Activated CD4-positive, CD25-positive, alpha-beta regulatory T cell treated with anti-CD3 and anti-CD28 coated beads, Interleukin-2, amount 50 U/mL, for 24 hours (primary cell): ENCODE measurements at regions not wholly inside any gene's neighbourhood (a gene's known extent, or its start where the extent isn't known, plus 50 kb on each side); places are given as distances from the start of the nearest gene placed in this dataset.
"Not testable (repeated sequence)": the region's sequence is repeated elsewhere in the genome, so short reads cannot be mapped to it uniquely, and the experiment has no call there.

Source experiments
- ATAC-seq, 2 donors: fragments of 150-1000 bp; cut with Tn5 transposase; one replicate each; pipeline ENCODE4 v1.10.0; 2021; ENCODE audit warnings: mild to moderate bottlenecking in 1 of 2, moderate library complexity in 1 of 2

- no peak for ATAC-seq
These were observed 303.0 kb upstream of the TMEM132C start for GRCh38 chr12:127963933-127964332.

GRCh38 chr12:127964717-127965116 is 302.3 kb upstream of the TMEM132C start:
- ATAC-seq, result no peak

DNA sequence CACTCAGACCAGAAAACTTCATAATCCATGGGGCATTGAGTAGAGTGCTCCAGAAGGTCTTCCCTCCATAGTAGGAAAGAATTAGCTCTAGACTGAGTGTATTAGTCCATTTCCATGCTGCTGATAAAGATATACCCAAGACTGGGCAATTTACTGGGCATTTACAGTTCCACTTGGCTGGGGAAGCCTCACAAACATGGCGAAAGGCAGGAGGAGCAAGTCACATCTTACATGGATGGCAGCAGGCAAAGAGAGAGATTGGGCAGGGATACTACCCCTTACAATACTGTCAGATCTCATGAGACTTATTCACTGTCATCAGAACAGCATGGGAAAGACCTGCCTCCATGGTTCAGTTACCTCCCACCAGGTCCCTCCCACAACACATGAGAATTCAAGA is 300.6 kb upstream of the TMEM132C start:
- no peak for ATAC-seq

- no peak for ATAC-seq
These were observed 296.5 kb upstream of the TMEM132C start for GRCh38 chr12:127970491-127970890.

DNA sequence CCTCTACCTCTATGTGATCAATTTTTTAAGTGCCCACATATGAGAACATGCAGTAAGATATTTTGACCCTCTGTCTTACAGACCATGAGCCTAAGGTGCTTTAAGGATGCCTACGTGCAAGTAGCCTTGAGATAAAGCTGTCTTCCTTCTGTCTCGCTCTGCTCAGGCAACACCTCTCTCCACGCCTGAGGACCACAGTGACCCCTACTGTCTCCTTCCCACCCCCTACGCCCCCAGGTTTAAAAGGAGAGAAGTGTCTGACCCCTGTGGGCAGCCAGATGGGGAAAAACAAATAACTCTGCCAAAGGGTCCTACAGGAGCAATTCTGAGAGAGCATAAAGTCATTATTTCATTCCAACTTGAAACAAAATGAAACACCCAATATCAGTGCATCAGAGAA is 286.4 kb upstream of the TMEM132C start:
- ATAC-seq, result no peak

GRCh38 chr12:127981875-127982274 is 285.1 kb upstream of the TMEM132C start:
- ATAC-seq, result no peak

DNA sequence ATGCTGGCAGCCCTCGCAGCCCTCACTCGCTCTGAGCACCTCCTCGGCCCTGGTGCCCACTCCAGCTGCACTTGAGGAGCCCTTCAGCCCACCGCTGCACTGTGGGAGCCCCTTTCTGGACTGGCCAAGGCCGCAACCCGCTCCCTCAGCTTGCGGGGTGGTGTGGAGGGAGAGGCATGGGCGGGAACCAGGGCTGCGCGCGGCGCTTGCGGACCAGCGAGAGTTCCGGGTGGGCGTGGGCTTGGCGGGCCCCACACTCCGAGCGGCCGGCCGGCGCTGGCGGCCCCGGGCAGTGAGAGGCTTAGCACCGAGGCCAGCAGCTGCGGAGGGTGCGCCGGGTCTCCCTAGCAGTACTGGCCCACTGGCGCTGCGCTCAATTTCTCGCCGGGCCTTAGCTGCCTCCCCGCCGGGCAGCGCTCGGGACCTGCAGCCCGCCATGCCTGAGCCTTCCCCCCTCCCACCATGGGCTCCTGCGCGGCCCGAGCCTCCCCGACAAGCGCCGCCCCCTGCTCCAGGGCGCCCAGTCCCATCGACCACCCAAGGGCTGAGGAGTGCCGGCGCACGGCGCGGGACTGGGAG is 283.7 kb upstream of the TMEM132C start:
- ATAC-seq, result not testable (repeated sequence)

- no peak for ATAC-seq
These were observed 282.4 kb upstream of the TMEM132C start for GRCh38 chr12:127984386-127985055.

DNA sequence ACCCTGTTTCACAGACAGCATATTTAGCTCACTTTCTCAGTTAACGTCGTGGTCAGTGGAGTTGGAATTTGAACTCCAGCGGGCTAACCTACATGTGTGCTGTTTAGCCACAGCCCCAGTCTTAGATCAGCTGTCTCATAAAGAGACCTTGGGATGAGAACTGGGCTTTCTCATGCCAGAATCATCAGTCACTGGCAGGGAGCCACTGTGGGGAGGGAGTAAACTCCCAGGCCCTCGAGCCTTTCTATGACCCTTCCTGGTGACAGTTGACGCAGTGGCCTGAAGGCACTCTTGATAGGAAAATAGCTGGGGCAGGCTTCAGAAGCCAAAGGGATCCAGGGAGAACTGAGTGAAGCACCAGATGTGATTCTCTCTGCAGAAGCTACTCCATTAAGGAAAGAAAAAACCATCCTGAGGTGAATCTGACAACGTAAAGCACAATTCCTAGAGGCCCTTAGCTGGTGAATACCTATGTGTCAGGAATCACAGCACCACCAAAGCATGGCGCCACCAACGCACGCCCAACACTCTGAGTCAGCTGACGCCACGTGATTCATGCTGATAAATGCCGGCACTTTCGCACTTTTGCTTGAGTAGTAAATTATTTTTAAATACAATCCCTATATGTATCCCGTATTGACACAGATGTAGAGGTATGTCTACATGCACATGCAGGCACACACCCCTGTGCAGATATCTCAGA is 279.6 kb upstream of the TMEM132C start:
- no peak for ATAC-seq

- ATAC-seq, result no peak
These were observed 275.5 kb upstream of the TMEM132C start for GRCh38 chr12:127991485-127991884.

DNA sequence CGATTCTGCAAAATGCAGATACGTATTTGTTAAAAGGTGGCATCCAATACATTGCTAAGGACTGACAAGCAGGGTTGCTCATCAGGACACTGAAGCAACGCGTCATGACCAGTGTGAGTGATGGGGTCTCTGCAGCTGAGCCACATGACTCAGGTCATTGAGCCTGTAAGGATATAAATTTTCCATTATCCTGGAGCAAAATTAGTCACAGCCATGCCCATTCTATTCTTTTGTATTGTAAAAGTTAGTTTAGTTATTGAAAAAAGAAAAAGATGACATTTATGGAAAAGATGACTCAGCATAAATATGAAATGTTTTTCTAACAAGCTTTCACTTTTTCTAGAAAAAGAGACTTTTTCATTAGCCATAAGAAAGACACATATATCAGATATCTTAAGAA is 268.0 kb upstream of the TMEM132C start:
- no peak for ATAC-seq

- no peak for ATAC-seq
These were observed 262.5 kb upstream of the TMEM132C start for GRCh38 chr12:128004383-128004938.

DNA sequence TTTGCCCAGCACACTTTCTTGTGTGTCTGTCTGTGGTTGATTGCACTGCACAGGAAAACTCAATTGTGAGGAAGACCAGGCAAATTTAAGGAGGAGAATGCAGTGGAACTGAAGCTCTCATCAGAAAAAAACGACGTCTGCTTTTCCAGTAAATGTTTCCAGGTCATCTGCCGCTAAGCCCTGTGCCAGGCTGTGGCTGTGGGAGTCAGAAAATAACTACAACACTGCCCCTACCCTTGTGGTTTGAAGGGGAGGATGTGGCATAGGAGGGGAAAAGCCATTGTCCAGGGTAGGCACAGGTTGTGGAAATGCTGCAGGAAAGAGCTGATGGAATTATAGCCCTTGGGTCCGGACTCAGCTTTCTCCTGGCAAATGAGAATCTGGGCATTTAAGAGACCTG is 259.7 kb upstream of the TMEM132C start:
- ATAC-seq, result no peak

DNA sequence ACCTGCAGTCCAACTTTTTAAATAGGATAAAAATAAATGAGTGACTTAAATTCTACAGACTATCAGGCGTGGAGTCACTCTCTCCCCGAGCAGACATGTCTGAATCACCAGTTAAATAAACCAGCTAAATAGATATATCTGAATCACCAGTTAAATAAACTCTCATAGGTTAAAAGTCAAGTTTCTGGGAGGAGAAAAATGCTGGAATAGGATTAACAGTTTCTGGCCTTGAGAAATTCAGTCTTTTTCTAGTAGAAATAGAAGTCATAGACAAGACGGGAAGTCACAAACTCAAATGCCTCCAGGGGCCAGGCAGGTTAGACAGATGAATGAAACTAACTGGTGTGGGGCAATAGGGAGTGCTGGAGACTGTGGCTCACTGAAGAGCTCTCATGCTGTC is 258.6 kb upstream of the TMEM132C start:
- no peak for ATAC-seq

DNA sequence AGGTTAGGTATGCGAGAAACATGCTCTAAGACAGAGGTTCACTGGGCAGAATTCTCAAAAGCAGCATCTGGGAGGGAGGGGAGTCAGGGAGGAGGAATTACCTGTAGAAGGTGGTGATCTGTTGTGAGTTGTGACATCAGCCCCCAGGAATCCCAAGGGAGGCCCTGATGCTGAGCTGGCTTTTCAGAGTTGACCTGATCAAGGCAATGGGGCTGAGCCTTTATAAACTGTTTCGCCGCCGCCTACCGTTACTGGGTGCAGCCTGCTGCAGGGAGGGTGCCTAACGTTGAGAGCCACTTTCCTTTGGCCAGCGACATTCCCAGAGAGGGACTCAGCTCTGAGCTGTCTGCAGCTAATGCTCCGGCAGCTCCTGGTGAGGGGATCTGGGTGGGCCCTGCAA is 257.9 kb upstream of the TMEM132C start:
- no peak for ATAC-seq

DNA sequence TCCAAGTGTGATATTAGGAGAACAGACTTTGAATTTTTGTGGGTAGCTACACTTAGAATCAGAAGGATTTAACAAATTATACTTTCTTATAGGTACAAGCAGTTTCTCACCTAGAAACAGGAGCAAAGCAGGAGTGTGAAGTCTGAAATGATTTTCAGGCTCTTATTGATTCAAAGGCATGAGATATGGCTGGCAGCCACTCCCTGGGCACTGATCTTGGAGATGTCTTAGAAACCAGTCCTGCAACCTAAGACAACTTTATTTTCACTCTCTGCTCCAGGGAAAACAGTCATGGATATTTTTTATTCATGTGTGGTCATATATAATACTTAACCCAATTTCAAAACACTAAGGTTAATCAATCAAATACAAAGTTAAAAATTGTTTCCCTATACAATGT is 254.9 kb upstream of the TMEM132C start:
- ATAC-seq, result no peak

GRCh38 chr12:128015276-128015675 is 251.7 kb upstream of the TMEM132C start:
- ATAC-seq, result no peak

DNA sequence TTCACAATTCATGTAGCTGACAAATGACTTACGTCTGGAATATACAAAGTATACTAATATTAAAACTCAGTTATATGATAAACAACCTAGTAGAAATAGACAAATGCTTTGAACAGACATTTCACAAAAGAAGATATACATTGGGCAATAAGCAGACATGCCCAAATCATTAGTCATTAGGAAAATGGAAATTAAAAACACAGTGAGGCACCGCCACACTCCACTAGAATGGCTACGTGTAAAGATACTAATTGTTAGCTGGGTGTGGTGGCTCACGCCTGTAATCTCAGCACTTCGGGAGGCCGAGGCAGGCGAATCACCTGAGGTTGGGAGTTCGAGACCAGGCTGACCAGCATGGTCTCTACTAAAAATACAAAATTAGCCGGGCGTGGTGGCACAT is 248.9 kb upstream of the TMEM132C start:
- no peak for ATAC-seq

- ATAC-seq, result no peak
These were observed 246.9 kb upstream of the TMEM132C start for GRCh38 chr12:128019996-128020544.

DNA sequence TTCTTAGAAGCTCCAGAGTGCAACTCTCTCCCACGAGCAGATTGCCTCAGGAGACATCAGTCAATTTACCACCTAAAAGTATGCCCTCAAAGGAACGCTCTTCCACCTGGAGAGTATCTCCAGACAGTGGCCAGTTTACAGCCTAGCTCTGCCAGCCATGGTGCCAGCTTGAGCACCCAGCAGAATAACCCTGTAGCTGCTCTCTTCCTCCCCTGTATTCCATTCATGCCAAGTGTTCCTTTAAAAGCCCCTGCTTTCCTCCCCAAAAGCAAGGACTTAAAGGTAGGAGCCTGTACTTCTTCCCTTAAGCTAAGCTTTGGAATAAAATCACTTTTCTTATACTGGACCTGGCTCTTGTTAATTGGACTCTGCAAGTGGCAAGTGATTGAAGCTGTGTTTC is 245.4 kb upstream of the TMEM132C start:
- no peak for ATAC-seq

DNA sequence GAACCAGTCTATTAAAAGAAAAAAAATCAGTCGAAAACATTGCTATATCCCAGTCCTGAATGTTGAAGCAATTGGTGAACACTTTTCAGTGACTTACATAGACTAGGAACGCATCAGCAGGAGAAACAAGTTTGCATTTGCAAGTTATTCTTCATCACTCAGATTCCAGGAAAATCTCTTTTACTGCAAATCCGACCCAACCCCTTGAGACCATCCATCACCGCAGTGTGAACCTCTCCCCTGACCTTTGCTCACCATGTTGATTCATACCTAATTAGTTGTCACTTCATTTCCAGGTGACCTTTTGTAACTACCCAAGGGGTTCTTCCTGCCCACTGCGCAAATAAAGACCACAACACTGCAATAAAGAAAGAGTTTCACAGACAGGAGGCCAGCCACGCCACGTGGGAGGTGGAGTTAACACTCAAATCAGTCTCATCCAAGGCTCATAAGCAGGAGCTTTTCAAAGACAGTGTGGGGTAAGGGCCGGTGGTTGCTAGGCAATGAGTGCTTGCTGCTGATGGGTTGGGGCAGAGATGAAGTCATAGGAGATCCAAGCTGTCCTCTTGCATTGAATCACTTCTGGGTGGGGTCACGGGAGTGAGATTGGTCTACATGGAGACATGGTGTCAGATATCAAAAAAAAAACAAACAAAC is 241.3 kb upstream of the TMEM132C start:
- no peak for ATAC-seq

DNA sequence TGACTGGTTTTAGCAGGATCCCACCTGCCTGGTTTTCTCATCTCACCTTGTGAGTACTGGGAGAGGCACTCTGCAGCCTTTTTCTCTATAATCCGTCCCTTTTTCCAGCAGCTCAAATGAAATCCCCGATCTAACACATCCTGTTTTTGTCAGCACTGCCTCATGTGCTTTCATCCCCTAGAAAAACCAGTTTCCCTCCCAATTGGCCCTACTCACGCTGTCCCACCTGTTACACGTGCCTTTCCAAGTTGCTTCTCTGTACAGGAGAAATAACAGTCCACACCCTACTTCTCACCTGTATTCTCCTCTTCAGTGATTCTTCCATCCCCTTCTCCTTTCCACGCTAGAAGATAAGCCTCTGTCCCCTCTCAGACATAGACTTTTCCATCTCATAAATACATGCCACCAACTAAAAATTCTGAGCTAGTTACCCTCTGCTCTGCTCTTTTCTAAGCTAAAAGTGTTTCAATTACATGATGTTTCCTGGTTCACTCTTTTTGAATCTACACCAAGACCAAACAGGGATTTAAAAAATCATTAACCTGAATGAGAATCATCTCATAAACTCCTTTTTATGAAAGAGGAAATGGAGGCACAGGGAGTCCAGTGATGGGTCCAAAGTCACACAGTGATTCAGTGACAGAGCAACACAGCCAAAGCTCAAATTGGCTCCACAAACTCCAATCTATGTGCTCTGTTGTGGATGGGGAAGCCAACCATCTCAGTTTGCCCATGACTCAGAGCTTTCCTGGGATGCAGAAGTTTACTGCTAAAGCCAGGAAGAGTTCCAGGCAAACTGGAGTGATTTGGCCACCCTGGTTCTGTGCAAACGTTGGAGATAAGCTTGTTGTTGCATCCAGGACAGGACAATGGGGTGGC is 240.0 kb upstream of the TMEM132C start:
- no peak for ATAC-seq
